SIG-M5 (cell line): ENCODE measurements at regions not wholly inside any gene's neighbourhood (a gene's known extent, or its start where the extent isn't known, plus 50 kb on each side); places are given as distances from the start of the nearest gene placed in this dataset.
"Not testable (repeated sequence)": the region's sequence is repeated elsewhere in the genome, so short reads cannot be mapped to it uniquely, and the experiment has no call there.

Experiments used
- DNase-seq: peaks from one replicate; lab custom pipeline; 2025; lab: John Stamatoyannopoulos, UW

DNA sequence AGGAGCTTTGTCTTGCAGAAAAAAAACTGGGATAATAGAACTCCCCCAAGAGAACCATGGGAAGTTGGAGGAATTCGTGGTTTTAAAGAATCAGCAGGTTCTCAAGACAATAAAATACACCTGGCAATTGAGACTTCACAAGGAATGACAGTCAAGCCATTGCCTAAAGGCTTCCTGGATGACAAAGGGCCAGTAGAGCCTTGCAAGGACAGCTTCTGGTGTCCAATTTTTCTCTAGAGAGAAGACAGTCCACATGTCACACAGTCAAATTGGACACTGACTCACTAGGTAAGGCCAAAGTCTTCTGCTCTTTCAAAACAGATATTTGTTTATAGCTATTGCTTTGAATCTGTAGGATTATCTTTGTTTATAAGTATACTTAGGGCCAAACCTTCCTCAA is 80.3 kb upstream of the BMP5 start:
- no peak for DNase-seq

DNA sequence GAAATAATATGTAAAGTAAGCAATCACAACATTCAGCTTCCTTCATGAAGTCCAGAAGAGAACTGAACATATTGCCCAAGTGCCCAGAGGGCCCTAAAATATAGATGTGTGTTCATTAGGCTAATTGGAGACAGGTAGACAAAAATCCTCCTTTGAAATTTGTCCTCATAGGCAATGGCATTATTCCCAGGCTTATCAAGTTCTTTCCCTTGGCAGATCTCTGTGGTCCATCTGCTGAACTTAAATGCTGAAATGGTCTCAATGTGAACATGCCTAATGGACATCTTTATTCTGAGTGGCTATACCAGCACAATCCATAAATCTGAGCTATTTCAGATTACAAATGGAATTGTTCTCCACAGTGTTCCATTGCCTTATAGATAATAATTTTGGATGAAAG is 79.0 kb upstream of the BMP5 start:
- DNase-seq = no peak

DNA sequence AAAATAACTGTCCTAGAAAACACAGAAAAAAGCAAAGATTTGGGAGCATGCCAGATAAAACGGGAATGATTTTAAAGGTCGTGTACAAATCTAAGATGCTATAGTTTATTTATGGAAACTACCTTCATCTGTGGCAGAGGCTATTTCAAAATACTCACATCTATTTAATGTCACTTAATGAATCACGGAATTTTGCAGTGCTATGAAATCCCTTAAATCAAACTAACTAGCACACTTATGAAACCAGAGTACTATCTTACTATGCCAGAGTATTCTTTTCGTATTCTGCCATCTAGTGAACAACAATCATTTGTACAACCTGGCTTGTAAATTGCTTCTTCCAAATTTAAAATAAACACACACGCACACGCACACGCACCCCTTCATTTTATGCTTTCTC is 77.9 kb upstream of the BMP5 start:
- no peak for DNase-seq

DNA sequence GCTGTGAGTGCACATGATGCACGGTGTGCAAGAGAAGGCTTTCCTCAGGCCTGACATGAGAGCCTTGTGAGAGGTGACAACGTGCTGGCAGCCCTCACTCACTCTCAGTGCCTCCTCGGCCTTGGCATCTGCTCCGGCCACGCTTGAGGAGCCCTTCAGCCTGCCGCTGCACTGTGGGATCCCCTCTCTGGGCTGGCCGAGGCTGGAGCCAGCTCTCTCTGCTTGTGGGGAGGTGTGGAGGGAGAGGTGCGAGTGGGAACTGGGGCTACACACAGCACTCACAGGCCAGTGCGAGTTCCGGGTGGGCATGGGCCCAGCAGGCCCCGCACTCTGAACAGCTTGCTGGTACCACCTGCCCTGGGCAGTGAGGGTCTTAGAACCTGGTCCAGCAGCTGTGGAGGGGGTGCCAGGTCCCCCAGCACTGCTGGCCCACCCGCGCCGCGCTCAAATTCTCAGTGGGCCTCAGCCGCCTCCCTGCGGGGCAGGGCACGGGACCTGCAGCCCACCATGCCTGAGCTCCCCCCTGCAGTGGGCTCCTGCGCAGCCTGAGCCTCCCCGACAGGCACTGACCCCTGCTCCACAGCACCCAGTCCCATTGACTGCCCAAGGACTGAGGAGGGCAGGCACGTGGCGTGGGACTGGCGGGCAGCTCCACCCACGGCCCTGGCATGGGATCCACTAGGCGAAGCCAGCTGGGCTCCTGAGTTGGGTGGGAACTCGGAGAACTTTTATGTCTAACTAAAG is 74.9 kb upstream of the BMP5 start:
- DNase-seq = no peak

DNA sequence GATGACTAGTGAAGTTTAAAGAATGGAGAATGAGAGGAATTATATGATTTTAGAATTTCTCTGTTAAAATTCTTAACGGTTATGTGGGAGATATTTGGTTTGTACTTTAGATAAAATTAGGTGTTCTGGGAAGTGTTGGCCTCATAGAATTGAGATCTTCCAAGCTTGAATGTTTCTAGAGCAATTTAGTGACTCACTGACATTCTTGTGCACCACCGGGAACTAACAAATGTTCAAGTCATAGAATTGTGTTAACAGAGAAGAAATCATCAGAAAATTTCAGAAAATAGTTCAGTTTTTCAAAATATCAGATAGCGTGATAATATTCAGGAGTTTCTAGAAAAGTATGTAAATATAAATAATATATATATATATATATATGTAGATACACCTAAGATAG is 67.9 kb upstream of the BMP5 start:
- no peak for DNase-seq

DNA sequence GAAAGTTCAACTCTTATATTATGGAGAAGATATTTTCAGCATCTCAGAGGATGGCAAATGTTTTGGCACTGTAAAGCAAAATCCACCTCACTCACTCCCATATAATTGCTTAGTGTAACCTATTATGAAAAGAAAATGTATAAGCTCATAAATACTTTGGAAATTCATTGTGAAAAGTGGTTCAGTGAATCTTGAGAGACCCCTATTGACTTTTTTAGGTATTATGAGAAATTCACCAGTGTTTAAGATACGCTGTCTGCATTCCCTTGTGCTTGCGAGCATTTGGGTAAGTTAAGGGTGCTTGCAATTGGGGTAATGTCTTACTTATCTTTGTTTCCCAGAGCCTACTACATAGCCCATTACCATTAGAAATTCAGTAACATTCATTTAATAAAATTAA is 66.3 kb upstream of the BMP5 start:
- no peak for DNase-seq

DNA sequence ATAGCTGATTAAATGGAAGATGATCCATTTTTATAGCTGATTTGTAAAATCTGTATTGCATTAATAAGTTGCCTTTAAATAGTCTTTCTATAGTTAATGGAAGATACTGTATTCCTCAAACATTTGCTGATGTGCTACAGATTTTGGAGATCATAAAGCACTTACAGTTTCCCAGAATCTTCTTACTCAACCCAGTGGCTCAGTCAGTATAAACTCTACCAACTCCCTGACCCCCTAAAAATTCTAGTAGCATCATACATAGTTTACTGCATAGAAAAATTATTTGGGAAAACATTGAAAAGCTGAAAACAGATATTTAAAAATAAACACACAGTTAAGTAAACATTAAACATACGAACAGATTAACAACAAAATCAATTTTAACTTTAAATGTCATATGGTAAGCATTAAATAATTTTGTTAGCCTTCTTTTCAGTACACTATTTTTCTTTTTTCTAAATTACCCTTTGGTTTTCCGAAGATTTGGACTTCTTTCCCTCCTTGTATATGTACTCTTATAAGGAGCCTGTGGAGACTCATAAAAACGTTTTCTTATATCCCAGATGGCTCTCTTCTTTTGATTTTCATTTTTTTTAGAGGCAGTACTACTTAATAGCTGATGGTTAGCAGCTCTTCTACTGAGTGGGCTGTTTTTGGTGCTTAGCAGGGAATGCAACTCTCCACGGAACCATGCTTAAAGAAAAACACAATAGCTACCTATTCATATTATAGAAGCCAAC is 62.7 kb upstream of the BMP5 start:
- DNase-seq = no peak

DNA sequence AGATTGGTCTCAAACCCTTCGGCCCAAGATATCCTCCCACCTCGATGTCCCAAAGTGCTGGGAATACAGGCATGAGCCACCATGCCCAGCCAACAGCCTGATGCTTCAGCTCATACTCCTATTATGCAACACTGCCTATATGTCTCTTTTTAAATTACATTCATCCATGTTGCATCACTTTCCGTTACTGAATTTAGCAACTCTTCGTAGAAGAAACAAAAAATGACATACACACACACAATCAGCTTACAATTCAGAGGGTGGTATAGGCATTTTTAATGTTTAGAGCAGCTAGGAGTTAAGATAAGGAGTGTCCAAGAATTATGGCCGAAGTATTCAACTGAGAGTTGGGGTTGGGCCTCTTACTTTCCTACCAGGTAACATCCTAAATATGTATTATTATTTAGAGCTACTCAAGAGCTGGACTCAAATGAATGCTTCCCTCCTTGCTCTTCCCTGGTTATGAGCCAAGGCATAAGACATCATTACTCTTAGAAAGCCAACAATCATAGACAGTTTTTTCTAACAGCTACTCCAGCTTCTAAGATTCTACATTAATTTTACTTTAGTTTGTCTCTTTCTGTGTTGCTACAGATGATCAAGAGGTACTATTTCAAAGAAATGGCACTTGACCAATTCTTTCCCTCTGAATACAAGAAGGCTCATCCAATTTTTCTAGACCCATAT is 62.0 kb upstream of the BMP5 start:
- peak; percentile 15 for DNase-seq

DNA sequence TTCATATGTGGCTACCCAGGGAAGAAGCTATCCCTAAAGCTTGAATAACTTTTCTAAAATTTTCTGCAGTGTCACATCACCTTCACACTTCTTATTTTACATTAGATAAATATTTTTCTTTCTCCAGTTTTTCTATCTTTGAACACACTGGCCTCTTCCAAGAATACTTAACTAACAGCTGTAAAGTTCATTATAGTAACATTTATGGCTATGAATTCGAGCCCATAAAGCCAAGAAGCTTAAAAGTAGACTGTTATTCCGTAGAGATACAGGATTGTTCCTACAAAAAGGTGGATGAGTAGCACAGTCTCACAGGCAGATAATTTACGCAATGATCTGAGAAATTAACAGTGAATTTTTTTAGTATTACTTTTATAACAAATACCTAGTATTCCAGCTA is 55.7 kb upstream of the BMP5 start:
- DNase-seq = no peak

DNA sequence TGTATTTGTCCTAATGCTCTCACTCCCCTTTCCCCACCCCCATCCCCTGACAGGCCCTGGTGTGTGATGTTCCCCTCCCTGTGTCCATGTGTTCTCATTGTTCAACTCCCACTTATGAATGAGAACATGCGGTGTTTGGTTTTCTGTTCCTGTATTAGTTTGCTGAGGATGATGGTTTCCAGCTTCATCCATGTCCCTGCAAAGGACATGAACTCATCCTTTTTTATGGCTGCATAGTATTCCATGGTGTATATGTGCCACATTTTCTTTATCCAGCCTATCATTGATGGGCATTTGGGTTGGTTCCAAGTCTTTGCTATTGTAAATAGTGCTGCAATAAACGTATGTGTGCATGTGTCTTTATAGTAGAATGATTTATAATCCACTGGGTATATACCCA is 52.3 kb upstream of the BMP5 start:
- DNase-seq = not testable (repeated sequence)

DNA sequence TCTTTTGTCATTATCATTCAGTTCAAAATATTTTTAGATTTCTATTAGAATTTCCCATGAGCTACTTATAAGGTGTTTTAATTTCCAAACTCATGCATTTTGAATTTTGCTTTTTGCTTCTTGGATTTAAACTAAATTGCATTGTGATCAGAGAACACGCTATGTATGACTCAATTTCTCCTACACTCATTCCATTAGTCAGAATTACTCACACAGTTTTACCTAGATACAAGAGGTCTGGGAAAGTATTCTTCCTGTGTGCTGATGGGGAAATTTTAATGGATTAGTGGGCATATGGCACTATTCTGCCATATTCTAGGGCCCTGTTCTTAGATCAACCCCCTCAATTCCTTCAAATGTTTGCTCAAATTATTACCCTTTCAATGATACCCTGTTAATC is 49.9 kb upstream of the BMP5 start:
- DNase-seq = no peak
